GM12878 (cell line): ENCODE measurements at regions not wholly inside any gene's neighbourhood (a gene's known extent, or its start where the extent isn't known, plus 50 kb on each side); places are given as distances from the start of the nearest gene placed in this dataset.

Source experiments
- ATAC-seq: fragments of 200-7000 bp; cut with Tn5 transposase; 3 replicates; pipeline ENCODE4 v1.9.1; 2020; ENCODE audit warnings: mild to moderate bottlenecking, moderate library complexity
- BruUV-seq: library from RNA; stranded (reverse); fragments of 400-500 nt; replicated peaks from 2 replicates; lab custom pipeline; 2021; lab: Mats Ljungman, UMichigan
- CTCF ChIA-PET: fragments of 300-600 bp; sonication (Branson Sonifier 250); formaldehyde crosslinking; extraction: SDS; loops from one replicate; lab custom pipeline; 2021; ENCODE audit warnings: inconsistent platforms; lab: Yijun Ruan, JAX
- POLR2A ChIA-PET: fragments of 350-600 bp; formaldehyde crosslinking; extraction: SDS; loops from one replicate; lab custom pipeline; 2021; ENCODE audit warnings: inconsistent platforms; lab: Charles Lee
- RAD21 ChIA-PET: fragments of 300-600 bp; sonication (Branson Sonifier 250); formaldehyde crosslinking; loops from one replicate; lab custom pipeline; 2023; ENCODE audit warnings: antibody characterized with exemption; ENCODE audit not compliant: unreplicated experiment; lab: Charles Lee
- SMC1A ChIA-PET: fragments of 300-600 bp; sonication (Branson Sonifier 250); formaldehyde crosslinking; loops from one replicate; lab custom pipeline; 2023; ENCODE audit not compliant: unreplicated experiment, uncharacterized antibody; lab: Charles Lee
- DNase-seq: peaks from one replicate; pipeline ENCODE4 v3.0.0-alpha.2; 2011; ENCODE audit warnings: low read depth, low spot score
- FAIRE-seq: peaks from 3 replicates; lab custom pipeline; 2011; peaks lifted over from hg19 to GRCh38; lab: Jason Lieb, UNC
- H2AFZ ChIP-seq: 2 replicates; pipeline ENCODE4 v1.6.0; 2011; ENCODE audit warnings: low read depth, low read length, control low read depth; ENCODE audit not compliant: control insufficient read depth
- H3K27ac ChIP-seq: 2 replicates; pipeline ENCODE4 v1.5.1; 2011; ENCODE audit warnings: control low read depth; ENCODE audit not compliant: control insufficient read depth, insufficient read depth
- H3K27me3 ChIP-seq, 2 experiments: replicated peaks in 1 of 2; 2 replicates each; pipeline versions ENCODE4 v1.6.0 to v1.6.1; 2011; ENCODE audit warnings: low read length in 1 of 2; ENCODE audit not compliant: control insufficient read depth in 2 of 2, insufficient read depth in 2 of 2
- H3K36me3 ChIP-seq, 2 experiments: 2 replicates each; pipeline ENCODE4 v1.5.1; 2011; ENCODE audit warnings: low read length in 1 of 2; ENCODE audit not compliant: control insufficient read depth in 2 of 2, insufficient read depth in 2 of 2
- H3K4me1 ChIP-seq: 2 replicates; pipeline ENCODE4 v1.6.1; 2011; ENCODE audit warnings: mild to moderate bottlenecking, low read length, moderate library complexity, mixed read lengths; ENCODE audit not compliant: control insufficient read depth, insufficient read depth
- H3K4me2 ChIP-seq: 2 replicates; pipeline ENCODE4 v1.6.0; 2011; ENCODE audit warnings: control low read depth; ENCODE audit not compliant: control insufficient read depth, insufficient read depth
- H3K4me3 ChIP-seq: fragments of 200-600 bp; sonication (generic); 2 replicates; pipeline ENCODE4 v1.5.1; 2016
- H3K79me2 ChIP-seq: 2 replicates; pipeline ENCODE4 v1.6.0; 2011; ENCODE audit warnings: low read length; ENCODE audit not compliant: control insufficient read depth, insufficient read depth
- H3K9ac ChIP-seq: 2 replicates; pipeline ENCODE4 v1.8.0; 2011; ENCODE audit warnings: low read length, control low read depth, mixed read lengths; ENCODE audit not compliant: control insufficient read depth, insufficient read depth
- H3K9me3 ChIP-seq: replicated peaks from 3 replicates; pipeline ENCODE4 v1.5.1; 2011; ENCODE audit warnings: mild to moderate bottlenecking, low read length; ENCODE audit not compliant: control insufficient read depth, insufficient read depth
- H4K20me1 ChIP-seq: 2 replicates; pipeline ENCODE4 v1.6.0; 2011; ENCODE audit not compliant: control insufficient read depth, insufficient read depth
- BMI1 ChIP-seq: fragments of 450-650 bp; IDR thresholded peaks from 2 replicates; pipeline ENCODE4 v1.6.1; 2016; ENCODE audit warnings: mild to moderate bottlenecking, moderate library complexity, borderline replicate concordance
- CHD2 ChIP-seq: IDR thresholded peaks from 2 replicates; pipeline ENCODE4 v1.6.1; 2011; ENCODE audit warnings: low read depth, low read length, improper control_type of control experiment, borderline replicate concordance
- CREM ChIP-seq: IDR thresholded peaks from 2 replicates; pipeline ENCODE4 v1.6.1; 2014; ENCODE audit warnings: antibody characterized with exemption, low read depth
- HDAC2 ChIP-seq: fragments of 200-600 bp; sonication (generic); IDR thresholded peaks from 2 replicates; pipeline ENCODE4 v1.6.1; 2017
- PAX5 ChIP-seq: IDR thresholded peaks from 2 replicates; pipeline ENCODE4 v1.6.1; 2011; ENCODE audit warnings: low read depth, low read length, borderline replicate concordance
- RAD51 ChIP-seq: fragments of 450-650 bp; IDR thresholded peaks from 2 replicates; pipeline ENCODE4 v1.6.1; 2016; ENCODE audit warnings: moderate library complexity, mild to moderate bottlenecking, inconsistent platforms
- STAT1 ChIP-seq: fragments of 450-650 bp; conservative IDR thresholded peaks from 2 replicates; pipeline ENCODE4 v1.6.1; 2014; ENCODE audit warnings: antibody characterized with exemption, mild to moderate bottlenecking
- WGBS: methylation state at CpG from one replicate; pipeline ENCODE4 v1.1.6; 2016; ENCODE audit warnings: low lambda C conversion rate; ENCODE audit not compliant: insufficient replicate concordance, insufficient coverage; ENCODE audit errors: missing lambda C conversion rate; 5-methylcytosine and 5-hydroxymethylcytosine counted together
- in situ Hi-C: fragments of 300-500 bp; cut with MboI; formaldehyde crosslinking; loops from 9 replicates; pipeline ENCODE4 v1.14.3; 2018; ENCODE audit warnings: mixed read lengths
- intact Hi-C: fragments of 100-400 bp; cut with micrococcal nuclease; formaldehyde crosslinking; loops from one replicate; pipeline ENCODE4 v1.14.2; 2022; ENCODE audit not compliant: unreplicated experiment
- TF ChIP-seq, protein P1 (sequence below): IDR thresholded peaks from 2 replicates; pipeline ENCODE4 v1.6.1; 2012; ENCODE audit warnings: low read length, inconsistent platforms
- TF ChIP-seq, protein P2 (sequence below): IDR thresholded peaks from 2 replicates; pipeline ENCODE4 v1.6.1; 2011; ENCODE audit warnings: borderline replicate concordance, low read depth, mild to moderate bottlenecking, moderate library complexity, low read length; ENCODE audit not compliant: insufficient read depth, poor library complexity, severe bottlenecking
- TF ChIP-seq, protein P3 (sequence below): fragments of 450-650 bp; IDR thresholded peaks from 2 replicates; pipeline ENCODE4 v1.6.1; 2016; ENCODE audit warnings: mild to moderate bottlenecking, moderate library complexity, borderline replicate concordance
- TF ChIP-seq, protein P4 (sequence below): fragments of 450-650 bp; IDR thresholded peaks from 2 replicates; pipeline ENCODE4 v1.6.1; 2017; ENCODE audit warnings: low read depth, mild to moderate bottlenecking, moderate library complexity
- TF ChIP-seq, protein P5 (sequence below): IDR thresholded peaks from 2 replicates; pipeline ENCODE4 v1.6.1; 2012; ENCODE audit warnings: low read depth, low read length, improper control_type of control experiment
- TF ChIP-seq, protein P6 (sequence below): IDR thresholded peaks from 2 replicates; pipeline ENCODE4 v1.6.1; 2011; ENCODE audit warnings: mild to moderate bottlenecking, low read depth, low read length, moderate library complexity; ENCODE audit not compliant: insufficient replicate concordance

DNA sequence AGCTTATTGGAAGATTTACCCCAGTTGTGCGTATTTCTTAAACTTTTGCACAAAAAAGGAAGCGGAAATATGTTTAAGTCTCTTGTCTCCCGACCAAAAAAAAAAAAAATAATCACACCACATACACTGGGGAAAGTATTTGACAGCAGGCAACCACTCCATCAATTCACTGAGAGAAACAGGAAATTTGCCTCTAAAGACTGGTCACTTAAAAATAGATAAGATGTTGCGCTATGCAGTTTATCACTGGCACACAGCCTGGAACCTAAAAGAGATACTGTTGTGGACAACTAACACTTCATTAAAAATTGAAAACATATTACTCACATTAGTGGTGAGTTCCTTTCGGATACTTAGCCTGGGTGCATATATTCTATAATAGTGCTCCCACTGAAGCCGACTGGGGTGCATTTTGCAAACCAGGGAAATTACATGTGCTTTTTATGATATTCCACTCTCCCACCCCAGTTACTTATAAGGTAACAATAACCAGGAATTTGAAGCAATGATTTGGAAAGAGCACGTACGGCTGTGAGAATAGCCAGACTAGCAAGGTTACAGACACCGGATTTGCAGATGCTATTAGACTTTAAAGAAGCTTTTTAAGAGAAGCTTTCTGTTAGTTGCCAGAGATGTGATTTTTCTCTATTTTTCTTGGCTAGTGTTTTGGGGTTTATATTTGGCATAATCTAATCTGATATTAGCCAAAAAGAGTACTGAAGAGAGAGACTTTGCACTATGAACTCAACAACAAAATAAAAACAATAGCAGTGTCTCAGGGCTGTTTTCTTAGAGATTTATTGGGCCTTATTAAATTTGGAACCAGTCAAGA is 311.5 kb downstream of the NOVA1 start:
- H3K4me2 ChIP-seq, result no peak overlapping the region
- no peaks in the 10 kb centered on the region for H3K9me3 ChIP-seq
- H3K4me3 ChIP-seq, result no peak overlapping the region
- no peaks in the 10 kb centered on the region for H3K4me1 ChIP-seq
- FAIRE-seq (no peak), DNase-seq (no peak), ATAC-seq (no peak)
- no TSS peak for BruUV-seq
- H3K27me3 ChIP-seq, result no peaks in the 10 kb centered on the region
- intact Hi-C loops (no loop called here), in situ Hi-C loops (no loop called here)
- H2AFZ ChIP-seq, result no peak overlapping the region
- WGBS, result 11% methylated on average over 9 of the region's 9 CpGs
- H3K9ac ChIP-seq, result no peak overlapping the region
- CTCF ChIA-PET, result no interaction called here
- no peaks in the 10 kb centered on the region for H4K20me1 ChIP-seq
- H3K79me2 ChIP-seq, result no peaks in the 10 kb centered on the region
- SMC1A ChIA-PET, result no interaction called here
- no peak overlapping the region for H3K27ac ChIP-seq
- POLR2A ChIA-PET, result no interaction called here
- RAD21 ChIA-PET, result no interaction called here
- no peaks in the 10 kb centered on the region for H3K36me3 ChIP-seq
- TF ChIP-seq HDAC2 (no peak), RAD51 (no peak), CREM (no peak), BMI1 (no peak), CHD2 (no peak), STAT1 (no peak), PAX5 (no peak)
- TF ChIP-seq, protein P1, sequence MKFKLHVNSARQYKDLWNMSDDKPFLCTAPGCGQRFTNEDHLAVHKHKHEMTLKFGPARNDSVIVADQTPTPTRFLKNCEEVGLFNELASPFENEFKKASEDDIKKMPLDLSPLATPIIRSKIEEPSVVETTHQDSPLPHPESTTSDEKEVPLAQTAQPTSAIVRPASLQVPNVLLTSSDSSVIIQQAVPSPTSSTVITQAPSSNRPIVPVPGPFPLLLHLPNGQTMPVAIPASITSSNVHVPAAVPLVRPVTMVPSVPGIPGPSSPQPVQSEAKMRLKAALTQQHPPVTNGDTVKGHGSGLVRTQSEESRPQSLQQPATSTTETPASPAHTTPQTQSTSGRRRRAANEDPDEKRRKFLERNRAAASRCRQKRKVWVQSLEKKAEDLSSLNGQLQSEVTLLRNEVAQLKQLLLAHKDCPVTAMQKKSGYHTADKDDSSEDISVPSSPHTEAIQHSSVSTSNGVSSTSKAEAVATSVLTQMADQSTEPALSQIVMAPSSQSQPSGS, result no peak
- TF ChIP-seq, protein P2, sequence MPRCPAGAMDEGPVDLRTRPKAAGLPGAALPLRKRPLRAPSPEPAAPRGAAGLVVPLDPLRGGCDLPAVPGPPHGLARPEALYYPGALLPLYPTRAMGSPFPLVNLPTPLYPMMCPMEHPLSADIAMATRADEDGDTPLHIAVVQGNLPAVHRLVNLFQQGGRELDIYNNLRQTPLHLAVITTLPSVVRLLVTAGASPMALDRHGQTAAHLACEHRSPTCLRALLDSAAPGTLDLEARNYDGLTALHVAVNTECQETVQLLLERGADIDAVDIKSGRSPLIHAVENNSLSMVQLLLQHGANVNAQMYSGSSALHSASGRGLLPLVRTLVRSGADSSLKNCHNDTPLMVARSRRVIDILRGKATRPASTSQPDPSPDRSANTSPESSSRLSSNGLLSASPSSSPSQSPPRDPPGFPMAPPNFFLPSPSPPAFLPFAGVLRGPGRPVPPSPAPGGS, result no peak
- TF ChIP-seq, protein P3, sequence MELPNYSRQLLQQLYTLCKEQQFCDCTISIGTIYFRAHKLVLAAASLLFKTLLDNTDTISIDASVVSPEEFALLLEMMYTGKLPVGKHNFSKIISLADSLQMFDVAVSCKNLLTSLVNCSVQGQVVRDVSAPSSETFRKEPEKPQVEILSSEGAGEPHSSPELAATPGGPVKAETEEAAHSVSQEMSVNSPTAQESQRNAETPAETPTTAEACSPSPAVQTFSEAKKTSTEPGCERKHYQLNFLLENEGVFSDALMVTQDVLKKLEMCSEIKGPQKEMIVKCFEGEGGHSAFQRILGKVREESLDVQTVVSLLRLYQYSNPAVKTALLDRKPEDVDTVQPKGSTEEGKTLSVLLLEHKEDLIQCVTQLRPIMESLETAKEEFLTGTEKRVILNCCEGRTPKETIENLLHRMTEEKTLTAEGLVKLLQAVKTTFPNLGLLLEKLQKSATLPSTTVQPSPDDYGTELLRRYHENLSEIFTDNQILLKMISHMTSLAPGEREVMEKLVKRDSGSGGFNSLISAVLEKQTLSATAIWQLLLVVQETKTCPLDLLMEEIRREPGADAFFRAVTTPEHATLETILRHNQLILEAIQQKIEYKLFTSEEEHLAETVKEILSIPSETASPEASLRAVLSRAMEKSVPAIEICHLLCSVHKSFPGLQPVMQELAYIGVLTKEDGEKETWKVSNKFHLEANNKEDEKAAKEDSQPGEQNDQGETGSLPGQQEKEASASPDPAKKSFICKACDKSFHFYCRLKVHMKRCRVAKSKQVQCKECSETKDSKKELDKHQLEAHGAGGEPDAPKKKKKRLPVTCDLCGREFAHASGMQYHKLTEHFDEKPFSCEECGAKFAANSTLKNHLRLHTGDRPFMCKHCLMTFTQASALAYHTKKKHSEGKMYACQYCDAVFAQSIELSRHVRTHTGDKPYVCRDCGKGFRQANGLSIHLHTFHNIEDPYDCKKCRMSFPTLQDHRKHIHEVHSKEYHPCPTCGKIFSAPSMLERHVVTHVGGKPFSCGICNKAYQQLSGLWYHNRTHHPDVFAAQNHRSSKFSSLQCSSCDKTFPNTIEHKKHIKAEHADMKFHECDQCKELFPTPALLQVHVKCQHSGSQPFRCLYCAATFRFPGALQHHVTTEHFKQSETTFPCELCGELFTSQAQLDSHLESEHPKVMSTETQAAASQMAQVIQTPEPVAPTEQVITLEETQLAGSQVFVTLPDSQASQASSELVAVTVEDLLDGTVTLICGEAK, result no peak
- TF ChIP-seq, protein P4, sequence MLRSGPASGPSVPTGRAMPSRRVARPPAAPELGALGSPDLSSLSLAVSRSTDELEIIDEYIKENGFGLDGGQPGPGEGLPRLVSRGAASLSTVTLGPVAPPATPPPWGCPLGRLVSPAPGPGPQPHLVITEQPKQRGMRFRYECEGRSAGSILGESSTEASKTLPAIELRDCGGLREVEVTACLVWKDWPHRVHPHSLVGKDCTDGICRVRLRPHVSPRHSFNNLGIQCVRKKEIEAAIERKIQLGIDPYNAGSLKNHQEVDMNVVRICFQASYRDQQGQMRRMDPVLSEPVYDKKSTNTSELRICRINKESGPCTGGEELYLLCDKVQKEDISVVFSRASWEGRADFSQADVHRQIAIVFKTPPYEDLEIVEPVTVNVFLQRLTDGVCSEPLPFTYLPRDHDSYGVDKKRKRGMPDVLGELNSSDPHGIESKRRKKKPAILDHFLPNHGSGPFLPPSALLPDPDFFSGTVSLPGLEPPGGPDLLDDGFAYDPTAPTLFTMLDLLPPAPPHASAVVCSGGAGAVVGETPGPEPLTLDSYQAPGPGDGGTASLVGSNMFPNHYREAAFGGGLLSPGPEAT, result no peak
- TF ChIP-seq, protein P5, sequence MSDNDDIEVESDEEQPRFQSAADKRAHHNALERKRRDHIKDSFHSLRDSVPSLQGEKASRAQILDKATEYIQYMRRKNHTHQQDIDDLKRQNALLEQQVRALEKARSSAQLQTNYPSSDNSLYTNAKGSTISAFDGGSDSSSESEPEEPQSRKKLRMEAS, result no peak
- TF ChIP-seq, protein P6, sequence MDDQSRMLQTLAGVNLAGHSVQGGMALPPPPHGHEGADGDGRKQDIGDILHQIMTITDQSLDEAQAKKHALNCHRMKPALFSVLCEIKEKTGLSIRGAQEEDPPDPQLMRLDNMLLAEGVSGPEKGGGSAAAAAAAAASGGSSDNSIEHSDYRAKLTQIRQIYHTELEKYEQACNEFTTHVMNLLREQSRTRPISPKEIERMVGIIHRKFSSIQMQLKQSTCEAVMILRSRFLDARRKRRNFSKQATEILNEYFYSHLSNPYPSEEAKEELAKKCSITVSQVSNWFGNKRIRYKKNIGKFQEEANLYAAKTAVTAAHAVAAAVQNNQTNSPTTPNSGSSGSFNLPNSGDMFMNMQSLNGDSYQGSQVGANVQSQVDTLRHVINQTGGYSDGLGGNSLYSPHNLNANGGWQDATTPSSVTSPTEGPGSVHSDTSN, result no peak
